ENCODE measurements at regions not wholly inside any gene's neighbourhood (a gene's known extent, or its start where the extent isn't known, plus 50 kb on each side); places are given as distances from the start of the nearest gene placed in this dataset.
"Not testable (repeated sequence)": the region's sequence is repeated elsewhere in the genome, so short reads cannot be mapped to it uniquely, and the experiment has no call there.

DNA sequence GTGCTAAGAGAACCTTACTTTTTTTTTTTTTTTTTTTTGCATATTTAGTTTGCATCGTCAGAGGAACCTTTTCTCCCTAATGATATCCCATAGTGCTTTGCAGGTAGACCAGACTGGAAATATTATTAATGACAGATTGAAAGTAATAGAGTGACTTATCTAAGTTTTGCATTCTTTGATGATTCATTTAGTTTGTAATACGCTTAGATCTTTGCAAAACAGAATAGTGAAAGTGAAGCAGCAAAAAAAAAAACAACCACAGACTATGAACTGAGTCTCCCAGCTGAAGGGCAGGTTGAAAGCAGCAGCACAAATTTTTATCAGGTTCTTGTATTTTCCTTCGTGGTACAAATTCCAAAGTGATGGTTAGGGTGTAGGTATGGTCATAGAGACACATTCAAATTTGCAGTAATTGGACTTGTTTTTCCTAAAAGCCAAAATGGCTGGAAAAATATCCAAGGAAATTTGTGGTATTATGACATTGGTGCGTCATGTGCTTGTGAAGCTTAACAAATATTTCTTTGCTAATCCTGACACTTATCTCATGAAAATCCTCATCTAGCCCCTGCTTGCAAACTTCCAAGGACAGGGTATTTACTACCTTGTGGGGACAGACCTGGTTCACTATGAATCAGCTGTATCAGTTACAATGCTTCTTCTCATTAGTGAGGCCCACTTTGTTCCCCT lies 81.8 kb upstream of the CREB5 start:
- no peak for DNase-seq

DNA sequence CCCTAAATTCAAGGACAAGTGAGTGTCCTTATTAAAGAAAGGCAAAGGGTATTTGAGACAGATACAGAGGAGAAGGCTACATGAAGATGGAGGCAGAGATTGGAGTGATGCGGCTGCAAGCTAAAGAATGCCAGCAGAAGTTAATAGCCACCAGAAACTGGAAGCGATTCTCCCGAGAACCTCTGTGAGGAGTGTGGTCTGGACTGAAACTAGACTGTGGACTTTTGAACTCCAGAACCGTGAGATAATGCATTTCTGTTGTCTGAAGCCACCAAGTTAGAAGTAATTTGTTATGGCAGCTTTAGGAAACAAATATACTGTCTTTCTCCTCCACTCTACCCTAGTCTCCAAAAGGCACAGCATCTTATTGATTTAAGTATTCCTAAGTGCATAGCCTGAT lies 80.3 kb upstream of the CREB5 start:
- no peak for DNase-seq

DNA sequence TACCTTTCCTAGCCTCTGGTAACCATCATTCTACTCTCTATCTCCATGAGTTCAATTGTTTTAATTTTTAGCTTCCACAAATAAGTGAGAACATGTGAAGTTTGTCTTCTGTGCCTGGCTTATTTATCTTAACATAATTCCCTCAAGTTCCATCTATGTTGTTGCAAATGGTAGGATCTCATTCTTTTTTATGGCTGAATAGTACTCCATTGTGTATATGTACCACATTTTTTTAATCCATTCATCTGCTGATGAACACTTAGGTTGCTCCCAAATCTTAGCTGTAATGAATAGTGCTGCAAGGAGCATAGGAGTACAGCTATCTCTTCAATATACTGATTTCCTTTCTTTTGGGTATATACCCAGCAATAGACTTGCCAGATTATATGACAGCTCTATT lies 78.8 kb upstream of the CREB5 start:
- not testable (repeated sequence) for DNase-seq

DNA sequence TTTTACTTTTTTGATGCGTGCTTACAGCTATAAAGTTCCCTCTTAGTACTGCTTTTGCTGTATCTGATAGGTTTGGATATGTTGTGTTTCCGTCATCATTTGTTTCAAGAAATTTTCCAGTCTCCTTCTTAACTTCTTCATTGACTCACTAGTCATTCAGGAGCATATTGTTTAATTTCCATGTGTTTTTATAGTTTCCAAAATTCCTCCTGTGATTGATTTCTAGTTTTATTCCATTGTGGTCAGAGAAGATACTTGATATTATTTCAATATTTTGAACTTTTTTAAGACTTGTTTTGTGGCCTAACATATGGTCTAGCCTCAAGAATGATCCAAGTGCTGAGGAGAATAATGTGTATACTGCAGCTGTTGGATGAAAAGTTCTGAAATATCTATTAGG lies 75.5 kb upstream of the CREB5 start:
- DNase-seq: no peak

DNA sequence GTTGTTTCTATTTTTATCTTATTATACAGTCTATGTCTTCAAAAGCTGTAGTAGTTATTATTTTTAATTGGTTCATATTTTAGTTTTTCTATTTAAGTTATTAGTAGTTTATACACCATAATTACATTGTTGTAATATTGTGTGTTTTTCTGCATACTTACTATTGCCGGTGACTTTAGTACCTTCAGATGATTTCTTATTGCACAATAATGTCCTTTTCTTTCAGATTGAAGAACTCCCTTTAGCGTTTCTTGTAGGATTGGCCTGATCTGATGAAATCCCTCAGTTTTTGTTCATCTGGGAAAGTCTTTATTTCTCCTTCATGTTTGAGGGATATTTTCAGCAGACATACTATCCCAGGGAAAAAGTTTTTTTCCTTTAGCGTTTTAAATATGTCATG lies 74.3 kb upstream of the CREB5 start:
- no peak for DNase-seq

DNA sequence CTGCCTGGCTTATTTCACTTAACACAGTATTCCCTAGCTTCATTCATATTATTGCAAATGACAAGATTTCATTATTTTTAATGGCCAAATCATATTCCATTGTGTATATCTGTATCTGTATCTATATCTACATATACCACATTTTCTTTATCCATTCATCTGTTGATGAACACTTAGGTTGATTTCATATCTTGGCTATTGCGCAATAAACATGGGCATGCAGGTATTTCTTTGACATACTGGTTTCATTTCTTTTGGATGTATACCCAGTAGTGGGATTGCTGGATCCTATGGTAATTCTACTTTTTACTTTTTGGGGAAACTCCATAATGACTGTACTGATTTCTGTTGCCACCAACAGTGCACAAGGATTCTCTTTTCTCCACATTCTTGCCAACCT lies 68.9 kb upstream of the CREB5 start:
- DNase-seq: no peak

DNA sequence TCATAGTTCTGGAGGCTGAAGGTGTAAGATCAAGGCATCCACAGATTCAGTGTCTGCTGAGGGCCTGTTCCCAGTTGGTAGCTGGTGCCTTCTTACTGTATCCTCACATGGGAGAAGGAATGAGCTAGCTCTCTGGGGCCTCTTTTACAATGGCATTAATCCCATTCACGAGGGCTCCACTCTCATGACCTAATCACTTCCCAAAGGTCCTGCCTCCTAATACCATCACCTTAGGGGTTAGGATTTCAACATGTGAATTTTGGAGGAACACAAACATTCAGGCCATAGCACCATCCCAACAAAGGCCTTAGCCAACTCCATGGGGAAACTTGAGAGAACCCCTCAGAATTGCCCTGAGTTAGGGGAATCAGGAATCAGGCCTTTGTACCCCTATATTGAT lies 66.1 kb upstream of the CREB5 start:
- no peak for DNase-seq

DNA sequence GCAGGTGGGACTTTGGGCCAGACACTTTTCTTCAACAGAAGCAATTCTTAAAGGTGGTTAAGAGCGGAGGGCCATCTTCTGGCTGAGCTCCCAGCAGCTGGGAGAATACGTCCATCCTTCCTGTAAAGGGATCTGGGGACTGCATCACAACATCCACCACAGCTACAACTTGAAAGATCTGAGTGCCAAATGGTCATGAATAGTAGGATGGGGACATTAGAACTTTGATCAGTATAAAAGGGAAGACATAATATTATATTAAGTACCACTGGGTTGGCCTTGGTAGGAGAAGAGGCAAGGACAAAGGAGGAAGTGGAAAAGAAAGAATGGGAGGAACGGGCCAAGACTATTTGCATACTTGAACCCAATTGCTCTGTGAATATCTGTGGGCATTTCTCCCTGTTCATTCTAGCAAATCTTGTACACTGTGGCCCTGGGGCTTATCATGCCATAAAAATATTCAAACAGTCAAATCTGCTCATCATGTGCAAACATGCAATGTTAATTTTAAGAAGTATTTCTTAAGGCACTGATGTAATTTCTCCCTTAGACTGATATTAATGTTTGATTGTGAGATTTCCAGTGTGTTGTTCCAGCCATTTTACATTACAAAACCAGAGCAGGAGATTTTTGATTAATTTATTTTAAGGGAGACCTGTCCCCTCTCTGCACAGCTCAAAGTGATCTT lies 65.5 kb upstream of the CREB5 start:
- no peak for DNase-seq

DNA sequence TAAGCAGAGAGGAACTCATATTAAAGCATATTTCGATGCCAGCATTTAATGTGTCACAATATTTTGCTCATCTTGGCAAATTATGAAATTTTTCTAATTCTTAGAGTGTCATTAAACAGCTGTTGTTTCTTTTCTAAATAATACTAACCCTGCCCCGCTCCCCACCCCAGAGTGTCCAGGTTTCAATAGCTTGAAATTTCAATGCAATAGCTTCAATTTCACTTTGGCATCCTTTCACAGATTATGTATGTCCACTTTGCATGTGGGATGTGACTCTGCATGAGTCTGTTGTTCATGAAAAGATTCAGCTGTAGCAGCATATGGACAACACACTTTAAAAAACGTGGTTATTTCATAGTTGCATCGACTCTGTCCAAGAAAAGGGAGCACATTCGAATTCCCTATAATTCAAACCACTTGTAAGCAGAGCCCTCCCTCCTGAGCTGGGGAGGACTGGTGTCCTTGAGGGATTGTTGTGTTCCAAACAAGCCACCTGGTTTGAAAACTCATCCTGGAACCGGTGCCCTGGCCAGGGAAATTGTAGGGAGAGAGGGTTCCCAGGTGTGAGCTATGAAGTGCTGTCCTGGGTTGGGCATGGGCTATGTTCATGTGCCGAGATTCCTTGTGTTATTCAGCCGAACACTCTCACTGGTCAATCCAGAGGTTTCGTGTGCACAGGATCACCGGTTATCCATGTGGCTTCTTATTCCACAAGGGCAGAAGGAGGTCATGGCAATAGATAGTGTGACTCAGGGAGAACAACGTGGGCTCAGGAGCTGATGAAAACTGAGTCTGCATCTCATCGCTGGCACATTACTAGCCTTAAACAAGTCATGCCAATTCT lies 64.6 kb upstream of the CREB5 start:
- DNase-seq: no peak

DNA sequence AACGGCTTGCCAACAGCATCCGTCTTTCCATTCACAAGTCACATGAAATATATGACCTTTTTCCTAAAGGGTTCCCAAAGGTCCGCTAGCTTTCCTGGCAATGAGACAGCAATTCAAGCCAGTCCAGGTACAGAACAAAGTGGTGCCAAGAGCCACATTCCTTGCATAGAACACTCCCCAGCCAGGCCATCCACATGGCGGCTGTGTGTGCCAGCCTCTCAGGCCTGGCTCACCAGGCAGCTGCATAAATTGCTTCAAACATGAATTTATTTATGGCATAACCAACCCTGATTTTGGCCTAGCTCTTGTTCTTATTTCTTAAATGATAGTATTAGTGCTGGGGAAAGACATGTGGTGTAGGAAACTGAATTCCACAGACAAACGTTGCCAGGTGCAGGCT lies 63.7 kb upstream of the CREB5 start:
- DNase-seq: no peak

DNA sequence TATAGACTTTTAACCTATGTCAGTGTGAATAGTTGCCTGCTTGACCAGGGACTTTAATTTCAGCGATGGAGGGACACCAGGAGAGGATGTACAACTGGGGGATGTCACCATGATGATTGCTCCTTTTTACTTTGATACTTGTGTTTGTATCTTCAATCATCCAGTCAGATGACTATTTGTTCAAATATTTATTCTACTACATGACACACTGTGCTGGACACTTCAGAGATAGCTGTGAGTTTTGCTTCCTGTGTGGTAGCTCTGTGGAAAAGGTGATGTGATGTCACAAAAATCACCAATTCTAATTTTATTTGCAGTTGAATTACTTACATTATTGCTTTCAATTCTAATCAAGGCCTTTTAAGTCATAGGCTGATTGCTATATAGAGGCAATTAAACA lies 62.7 kb upstream of the CREB5 start:
- DNase-seq: no peak

DNA sequence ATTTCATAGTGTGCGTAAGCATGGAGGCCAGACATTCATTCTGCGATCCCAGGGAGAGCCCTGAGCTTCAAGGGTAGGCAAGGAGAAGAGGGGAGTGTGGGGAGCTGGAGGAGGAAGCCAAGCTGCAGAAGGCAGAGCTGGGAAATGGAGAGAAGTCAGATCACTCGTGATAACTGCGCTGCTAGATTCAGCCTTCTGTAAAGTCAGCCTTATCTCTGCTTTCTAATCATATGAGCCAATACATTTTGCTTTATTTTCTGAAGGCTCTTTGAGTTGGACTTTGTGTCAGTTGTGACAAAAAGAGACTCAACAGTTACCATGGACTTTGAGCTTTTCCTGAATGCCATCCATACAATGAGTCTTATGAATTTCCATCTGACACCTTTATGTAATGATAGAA lies 61.7 kb upstream of the CREB5 start:
- DNase-seq: no peak

DNA sequence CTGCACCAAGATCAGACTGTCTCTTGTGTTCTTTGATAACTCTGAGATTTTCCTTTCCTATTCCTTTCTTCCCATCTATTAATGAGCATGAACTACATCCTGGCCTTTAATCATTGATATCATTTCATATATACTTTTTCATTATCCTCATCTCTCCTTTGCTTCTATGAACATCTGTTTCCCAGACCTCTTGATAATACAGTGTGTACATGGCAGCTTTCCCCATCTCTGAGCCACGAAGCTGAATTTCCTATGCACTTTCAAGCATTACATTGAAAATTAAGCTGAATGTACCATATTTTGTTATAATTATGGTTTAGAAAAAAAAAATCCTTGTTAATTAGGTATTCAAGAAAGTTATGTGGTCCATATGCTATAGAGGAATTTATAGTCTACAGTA lies 60.9 kb upstream of the CREB5 start:
- no peak for DNase-seq

DNA sequence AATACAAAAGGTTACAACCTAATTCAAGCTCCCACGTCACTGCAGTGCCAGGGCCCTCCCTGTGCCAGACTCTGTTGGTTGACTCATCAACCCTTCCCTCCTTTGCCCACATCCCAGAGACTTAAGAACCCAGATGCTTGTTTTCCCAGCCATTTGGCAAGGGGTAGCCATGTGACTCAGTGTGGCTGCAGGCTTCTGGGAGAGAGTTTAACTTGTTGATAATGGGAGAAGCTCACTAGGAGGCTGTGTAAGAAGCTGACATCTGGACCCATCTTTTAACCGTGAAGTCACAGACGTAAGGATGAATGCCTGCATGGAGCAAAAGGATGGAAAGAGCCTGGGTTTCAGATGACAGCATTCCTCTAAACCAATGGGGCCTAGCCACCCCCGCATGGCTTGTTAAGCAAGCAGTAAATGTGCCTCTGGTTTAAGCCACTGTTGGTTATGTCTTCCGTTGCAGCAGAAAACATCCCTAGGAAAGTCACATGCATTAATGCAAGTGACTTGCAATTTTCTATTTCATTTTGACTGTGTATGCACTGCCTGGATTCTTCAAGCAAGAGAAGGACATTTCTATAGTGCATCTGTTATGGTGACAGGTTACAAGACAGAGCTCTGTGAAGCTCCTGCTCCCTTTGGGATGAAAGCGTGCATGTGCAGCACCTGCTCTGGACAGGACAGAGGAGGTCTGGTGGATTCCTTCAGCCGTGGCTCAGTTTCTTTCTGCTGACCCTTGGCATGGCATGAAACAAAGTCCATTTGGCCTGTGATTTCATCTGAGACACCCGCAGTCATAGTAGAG lies 57.5 kb upstream of the CREB5 start:
- DNase-seq: no peak

DNA sequence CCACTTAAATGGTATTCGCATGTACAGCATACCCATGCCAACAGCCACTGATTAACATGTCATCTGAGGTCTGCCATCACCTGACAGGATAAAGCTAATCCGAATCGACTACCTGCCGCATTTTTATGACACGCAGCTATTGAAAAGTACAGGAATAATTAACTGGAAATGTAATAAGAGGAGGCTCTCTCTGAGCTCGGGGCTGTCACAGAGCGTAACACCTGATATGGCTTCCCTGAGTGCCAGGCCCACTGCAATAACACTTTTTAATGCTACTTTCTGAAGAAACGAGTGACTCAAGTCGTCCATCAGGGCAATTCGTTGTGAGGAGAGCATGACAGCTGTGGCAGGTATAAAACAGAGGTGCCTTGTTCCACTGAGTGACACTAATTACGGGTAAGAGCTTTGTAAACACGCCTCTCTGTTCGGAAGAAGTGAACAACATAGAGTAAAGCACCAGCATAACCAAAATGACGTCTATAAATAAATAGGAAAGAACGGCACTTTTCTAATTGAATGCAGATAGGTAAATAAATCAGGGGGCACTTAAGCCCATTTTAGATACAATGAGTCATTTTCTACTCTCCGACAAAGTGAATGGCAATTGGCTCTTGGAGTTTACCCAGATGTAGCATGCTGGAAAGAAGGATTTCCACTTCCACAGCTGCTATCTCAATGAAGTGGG lies 56.5 kb upstream of the CREB5 start:
- DNase-seq: no peak

DNA sequence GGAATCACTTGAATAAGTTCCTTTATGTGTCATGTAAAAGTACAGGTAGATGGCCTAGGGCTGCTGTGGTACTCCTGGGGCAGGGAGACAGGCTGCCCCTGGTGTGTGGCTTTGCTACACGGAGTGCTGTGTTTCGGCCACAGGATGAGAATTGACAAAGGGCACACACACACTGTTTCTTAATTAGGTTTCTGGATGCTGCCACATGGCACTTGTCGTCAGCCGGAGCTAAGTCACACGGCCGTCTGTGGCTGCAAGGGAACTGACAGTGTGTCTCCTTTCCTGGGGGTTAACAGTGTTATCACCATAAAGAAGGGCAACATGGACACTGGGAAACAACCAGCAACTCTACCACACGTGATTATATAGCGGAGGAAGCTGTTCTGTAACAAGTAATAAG lies 55.7 kb upstream of the CREB5 start:
- DNase-seq: no peak

DNA sequence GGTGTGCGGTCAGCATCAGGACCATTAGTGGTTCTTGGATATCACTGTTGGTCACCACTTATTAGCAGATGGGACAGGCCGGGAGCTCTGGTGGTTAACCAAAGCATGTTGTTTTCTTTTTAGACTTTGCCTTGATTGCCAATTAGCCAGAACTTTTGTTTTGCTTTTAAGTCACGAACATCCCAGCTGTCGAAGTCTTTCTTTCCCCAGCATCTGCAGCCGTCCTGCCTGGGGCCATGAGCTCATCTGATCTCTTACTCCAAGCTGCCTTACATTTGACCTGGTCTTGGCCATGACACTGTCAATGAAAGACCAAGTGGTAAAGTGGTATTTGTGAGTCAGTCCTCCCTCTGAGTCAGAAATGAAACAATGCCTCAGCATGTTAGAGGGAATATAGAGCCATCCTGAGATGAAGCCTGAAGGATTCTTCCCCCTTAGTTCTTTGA lies 53.9 kb upstream of the CREB5 start:
- DNase-seq: no peak

DNA sequence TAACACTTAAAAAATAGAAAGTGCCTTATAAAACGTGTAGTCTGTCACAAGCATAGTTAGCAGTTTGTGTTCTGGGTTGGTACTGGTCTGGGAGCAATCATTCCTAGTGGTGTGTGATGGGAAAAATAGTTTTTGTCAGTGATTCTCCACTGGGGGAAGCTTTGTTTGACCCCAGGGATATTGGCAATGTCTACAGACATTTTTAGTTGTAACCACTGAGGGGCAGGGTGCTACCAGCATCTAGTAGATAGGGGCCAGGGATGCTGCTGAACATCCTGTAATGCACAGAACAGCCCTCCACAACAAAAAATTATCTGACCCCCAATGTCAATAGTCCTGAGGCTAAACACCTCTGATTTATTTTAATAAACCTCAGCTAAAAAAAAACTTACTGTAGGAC lies 51.6 kb upstream of the CREB5 start:
- no peak for DNase-seq

DNA sequence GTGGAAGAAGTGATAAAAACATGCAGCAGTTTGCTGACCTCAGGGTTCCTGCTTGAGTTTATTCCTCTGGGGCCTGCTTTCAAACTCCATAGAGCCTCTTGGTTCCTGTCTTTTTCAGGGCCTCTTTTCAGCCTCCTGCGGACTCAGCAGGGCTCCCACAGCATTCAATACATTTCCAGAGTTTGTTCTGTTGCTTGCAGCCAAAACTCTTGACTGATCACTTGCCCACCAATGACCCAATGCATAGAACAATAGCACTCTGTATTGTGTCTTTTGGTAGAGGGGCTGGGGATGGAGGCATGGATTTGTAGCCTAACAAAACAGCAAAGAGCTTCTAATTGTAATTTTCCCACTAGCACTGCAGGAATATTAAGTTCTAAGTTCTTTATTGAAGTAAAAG lies 50.8 kb upstream of the CREB5 start:
- DNase-seq: no peak

DNA sequence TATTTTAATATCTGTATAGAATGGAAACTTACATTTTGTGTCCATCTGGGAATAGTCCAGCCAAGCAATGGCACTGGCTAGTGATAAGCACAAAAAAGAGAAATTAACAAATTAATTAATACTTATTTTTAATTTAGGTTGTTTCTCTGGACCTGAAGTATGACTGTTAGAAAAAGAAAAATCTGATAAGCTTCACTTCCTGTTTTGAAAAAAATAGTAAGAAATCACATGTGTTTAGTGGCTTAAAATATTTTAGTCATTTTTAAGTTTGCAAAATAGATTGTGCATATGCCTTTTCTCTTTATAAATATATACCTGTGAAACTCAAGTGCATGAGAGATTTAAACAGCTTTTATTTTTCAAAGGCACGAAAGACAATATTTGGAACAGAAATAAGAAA lies 50.1 kb upstream of the CREB5 start:
- DNase-seq: no peak
